Smooth muscle cell (in vitro differentiated cells): ENCODE measurements at regions not wholly inside any gene's neighbourhood (a gene's known extent, or its start where the extent isn't known, plus 50 kb on each side); places are given as distances from the start of the nearest gene placed in this dataset.

Experiments used
- DNase-seq: peaks from one replicate; lab custom pipeline; 2025; ENCODE audit not compliant: unreplicated experiment; lab: John Stamatoyannopoulos, UW
- H2AFZ ChIP-seq: fragments of 200-600 bp; sonication (generic); 2 replicates; pipeline ENCODE4 v1.6.0; 2016; ENCODE audit warnings: antibody characterized with exemption, low read depth, mild to moderate bottlenecking
- H3F3A ChIP-seq: fragments of 200-600 bp; sonication (generic); 2 replicates; pipeline ENCODE4 v1.6.0; 2017; ENCODE audit warnings: antibody characterized with exemption, low read depth
- H3K27ac ChIP-seq: fragments of 200-600 bp; sonication (generic); 2 replicates; pipeline ENCODE4 v1.5.1; 2016; ENCODE audit warnings: low read depth, mild to moderate bottlenecking
- H3K27me3 ChIP-seq: fragments of 200-600 bp; sonication (generic); 2 replicates; pipeline ENCODE4 v1.6.1; 2016; ENCODE audit warnings: low read depth, mild to moderate bottlenecking
- H3K36me3 ChIP-seq: fragments of 200-600 bp; sonication (generic); 2 replicates; pipeline ENCODE4 v1.5.1; 2016; ENCODE audit warnings: low read depth
- H3K4me1 ChIP-seq: fragments of 200-600 bp; sonication (generic); 2 replicates; pipeline ENCODE4 v1.5.1; 2016; ENCODE audit warnings: low read depth
- H3K4me2 ChIP-seq: fragments of 200-600 bp; sonication (generic); 2 replicates; pipeline ENCODE4 v1.6.0; 2016; ENCODE audit warnings: mild to moderate bottlenecking
- H3K4me3 ChIP-seq: fragments of 200-600 bp; sonication (generic); 2 replicates; pipeline ENCODE4 v1.5.1; 2016; ENCODE audit warnings: mild to moderate bottlenecking
- H3K79me2 ChIP-seq: fragments of 200-600 bp; sonication (generic); 2 replicates; pipeline ENCODE4 v1.6.0; 2016; ENCODE audit warnings: low read depth, mild to moderate bottlenecking
- H3K9ac ChIP-seq: fragments of 200-600 bp; sonication (generic); 2 replicates; pipeline ENCODE4 v1.6.0; 2016; ENCODE audit warnings: low read depth
- H3K9me3 ChIP-seq: fragments of 200-600 bp; sonication (generic); replicated peaks from 2 replicates; pipeline ENCODE4 v1.5.1; 2016; ENCODE audit warnings: low read depth
- H4K20me1 ChIP-seq: fragments of 200-600 bp; sonication (generic); 2 replicates; pipeline ENCODE4 v1.6.0; 2016; ENCODE audit warnings: low read depth
- WGBS: methylation state at CpG from one replicate; pipeline ENCODE4 v1.1.7; 2016; ENCODE audit warnings: low lambda C conversion rate; 5-methylcytosine and 5-hydroxymethylcytosine counted together
- TF ChIP-seq, protein P1 (sequence below): fragments of 200-600 bp; sonication (generic); IDR thresholded peaks from 2 replicates; pipeline ENCODE4 v1.5.1; 2017; ENCODE audit warnings: borderline replicate concordance, mild to moderate bottlenecking, antibody characterized with exemption; ENCODE audit not compliant: insufficient read depth, poor library complexity, severe bottlenecking

DNA sequence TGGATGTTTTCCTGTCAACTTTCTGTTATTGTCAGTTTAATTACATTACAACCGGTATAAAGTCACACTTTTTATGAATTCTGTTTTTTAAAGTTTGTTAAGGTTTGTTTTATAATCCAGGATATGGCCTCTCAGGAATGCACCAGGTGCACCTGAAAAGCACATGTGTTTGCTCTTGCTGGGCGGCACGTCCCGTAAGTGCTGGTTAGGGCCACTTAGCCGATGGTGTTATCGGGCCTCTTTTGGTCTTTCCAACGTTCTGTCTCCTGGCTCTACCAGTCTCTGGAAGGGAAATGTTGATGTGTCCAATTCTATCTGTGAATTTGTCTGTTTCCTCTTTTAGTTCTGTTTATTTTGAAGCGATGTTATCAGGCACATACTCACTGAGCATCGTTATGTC lies 695.7 kb downstream of the BRD1 start:
- TF ChIP-seq, protein P1, sequence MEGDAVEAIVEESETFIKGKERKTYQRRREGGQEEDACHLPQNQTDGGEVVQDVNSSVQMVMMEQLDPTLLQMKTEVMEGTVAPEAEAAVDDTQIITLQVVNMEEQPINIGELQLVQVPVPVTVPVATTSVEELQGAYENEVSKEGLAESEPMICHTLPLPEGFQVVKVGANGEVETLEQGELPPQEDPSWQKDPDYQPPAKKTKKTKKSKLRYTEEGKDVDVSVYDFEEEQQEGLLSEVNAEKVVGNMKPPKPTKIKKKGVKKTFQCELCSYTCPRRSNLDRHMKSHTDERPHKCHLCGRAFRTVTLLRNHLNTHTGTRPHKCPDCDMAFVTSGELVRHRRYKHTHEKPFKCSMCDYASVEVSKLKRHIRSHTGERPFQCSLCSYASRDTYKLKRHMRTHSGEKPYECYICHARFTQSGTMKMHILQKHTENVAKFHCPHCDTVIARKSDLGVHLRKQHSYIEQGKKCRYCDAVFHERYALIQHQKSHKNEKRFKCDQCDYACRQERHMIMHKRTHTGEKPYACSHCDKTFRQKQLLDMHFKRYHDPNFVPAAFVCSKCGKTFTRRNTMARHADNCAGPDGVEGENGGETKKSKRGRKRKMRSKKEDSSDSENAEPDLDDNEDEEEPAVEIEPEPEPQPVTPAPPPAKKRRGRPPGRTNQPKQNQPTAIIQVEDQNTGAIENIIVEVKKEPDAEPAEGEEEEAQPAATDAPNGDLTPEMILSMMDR, result no peak
- H3K4me2 ChIP-seq, result no peak overlapping the region
- H3K9ac ChIP-seq, result no peak overlapping the region
- H3K36me3 ChIP-seq, result no peaks in the 10 kb centered on the region
- no peaks in the 10 kb centered on the region for H3K4me1 ChIP-seq
- DNase-seq, result no peak
- no peaks in the 10 kb centered on the region for H3K27me3 ChIP-seq
- no peaks in the 10 kb centered on the region for H4K20me1 ChIP-seq
- H3K79me2 ChIP-seq, result no peaks in the 10 kb centered on the region
- H3K9me3 ChIP-seq, result no peaks in the 10 kb centered on the region
- H2AFZ ChIP-seq, result no peak overlapping the region
- H3K4me3 ChIP-seq, result no peak overlapping the region
- 78% methylated on average over 9 of the region's 9 CpGs for WGBS
- H3K27ac ChIP-seq, result no peak overlapping the region
- H3F3A ChIP-seq, result no peaks in the 10 kb centered on the region

DNA sequence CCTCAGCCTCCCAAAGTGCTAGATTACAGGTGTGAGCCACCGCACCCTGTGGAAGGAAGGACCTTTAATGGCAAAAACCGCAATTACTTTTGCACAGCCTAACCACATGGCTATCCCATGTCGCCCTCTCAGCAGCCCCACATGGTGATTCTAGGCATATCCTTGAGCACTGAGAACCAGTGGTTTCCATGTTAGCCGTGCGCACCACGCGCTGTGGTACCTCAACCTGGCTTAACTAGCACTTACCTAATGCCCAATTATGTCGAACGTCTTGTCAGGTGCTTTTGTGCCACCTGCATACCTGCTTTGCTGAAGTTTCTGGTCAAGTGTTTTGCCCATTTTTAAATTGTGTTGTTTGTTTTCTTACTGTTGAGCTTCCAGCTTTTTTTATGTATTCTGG lies 697.9 kb downstream of the BRD1 start:
- no peaks in the 10 kb centered on the region for H3K9me3 ChIP-seq
- no peak overlapping the region for H3K4me2 ChIP-seq
- TF ChIP-seq, protein P1, result no peak
- no peaks in the 10 kb centered on the region for H3K27me3 ChIP-seq
- no peaks in the 10 kb centered on the region for H3K4me1 ChIP-seq
- H3K79me2 ChIP-seq, result no peaks in the 10 kb centered on the region
- no peak overlapping the region for H3K27ac ChIP-seq
- H3K4me3 ChIP-seq, result no peak overlapping the region
- no peak for DNase-seq
- WGBS, result 96% methylated on average over 9 of the region's 9 CpGs
- no peaks in the 10 kb centered on the region for H4K20me1 ChIP-seq
- no peaks in the 10 kb centered on the region for H3F3A ChIP-seq
- no peak overlapping the region for H3K9ac ChIP-seq
- no peaks in the 10 kb centered on the region for H3K36me3 ChIP-seq
- no peak overlapping the region for H2AFZ ChIP-seq

DNA sequence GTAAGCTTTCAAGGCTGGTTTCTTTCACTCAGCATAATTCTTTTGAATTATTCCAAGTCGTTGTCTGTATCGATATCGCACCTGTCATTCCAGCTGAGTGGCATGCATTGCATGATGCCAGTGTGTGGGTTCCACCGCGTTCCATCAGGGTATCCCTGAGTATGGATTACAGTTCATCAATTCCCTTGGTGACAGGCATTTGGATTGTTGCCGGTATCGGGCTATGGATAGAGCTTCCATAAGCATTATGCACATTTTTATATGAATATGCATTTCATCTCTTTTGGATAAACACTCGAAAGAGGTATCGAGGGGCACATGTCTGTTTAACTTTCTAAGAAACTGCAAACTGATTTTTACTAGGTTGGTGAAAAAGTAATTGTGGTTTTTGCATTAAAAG lies 698.8 kb downstream of the BRD1 start:
- H3K27me3 ChIP-seq, result no peaks in the 10 kb centered on the region
- TF ChIP-seq, protein P1, result no peak
- no peak overlapping the region for H2AFZ ChIP-seq
- H3F3A ChIP-seq, result no peaks in the 10 kb centered on the region
- no peak overlapping the region for H3K27ac ChIP-seq
- H3K9me3 ChIP-seq, result no peaks in the 10 kb centered on the region
- WGBS, result 91% methylated on average over 9 of the region's 9 CpGs
- H3K4me1 ChIP-seq, result no peaks in the 10 kb centered on the region
- H3K79me2 ChIP-seq, result no peaks in the 10 kb centered on the region
- no peak for DNase-seq
- no peak overlapping the region for H3K4me2 ChIP-seq
- no peak overlapping the region for H3K9ac ChIP-seq
- no peaks in the 10 kb centered on the region for H3K36me3 ChIP-seq
- no peak overlapping the region for H3K4me3 ChIP-seq
- H4K20me1 ChIP-seq, result no peaks in the 10 kb centered on the region

DNA sequence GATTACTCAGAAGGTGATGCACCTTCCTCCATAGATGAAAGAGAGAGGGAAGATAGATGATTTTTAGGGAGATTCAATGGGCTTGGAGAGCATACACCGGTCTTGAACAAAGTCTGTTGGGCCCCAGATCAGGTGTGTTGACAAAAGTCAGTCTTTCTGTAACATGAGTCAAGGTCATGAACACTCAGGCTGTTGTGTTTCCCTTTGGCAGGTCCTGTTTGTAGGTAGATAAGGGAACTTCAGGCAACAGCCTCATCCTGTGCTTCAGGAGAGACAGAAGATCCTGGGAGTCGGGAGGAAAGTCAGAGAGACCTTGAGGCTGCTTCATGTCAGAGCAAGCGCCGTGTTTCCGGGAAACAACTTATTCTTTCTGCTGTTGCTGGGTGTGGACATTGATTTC lies 703.1 kb downstream of the BRD1 start:
- Histone ChIP-seq H3K36me3 (no peaks in the 10 kb centered on the region), H3K9me3 (no peaks in the 10 kb centered on the region), H3K4me2 (no peak overlapping the region), H4K20me1 (no peaks in the 10 kb centered on the region), H3K4me1 (no peaks in the 10 kb centered on the region), H3K27ac (no peak overlapping the region), H3K9ac (no peak overlapping the region), H3K4me3 (no peak overlapping the region), H2AFZ (no peak overlapping the region), H3K27me3 (no peaks in the 10 kb centered on the region), H3K79me2 (no peaks in the 10 kb centered on the region), H3F3A (no peaks in the 10 kb centered on the region)
- DNase-seq, result no peak
- TF ChIP-seq, protein P1, result no peak
- WGBS, result 94% methylated on average over 5 of the region's 5 CpGs
